ENCODE measurements at regions not wholly inside any gene's neighbourhood (a gene's known extent, or its start where the extent isn't known, plus 50 kb on each side); places are given as distances from the start of the nearest gene placed in this dataset.
"Not testable (repeated sequence)": the region's sequence is repeated elsewhere in the genome, so short reads cannot be mapped to it uniquely, and the experiment has no call there.

- DNase-seq: not testable (repeated sequence)
Observed at GRCh38 chr14:106722813-106723687, 1196.7 kb downstream of the TMEM121 start.

GRCh38 chr14:106727962-106728361 lies 1201.6 kb downstream of the TMEM121 start:
- not testable (repeated sequence) for DNase-seq

- no peak for DNase-seq
Observed at GRCh38 chr14:106728611-106729010, 1202.2 kb downstream of the TMEM121 start.

- no peak for DNase-seq
Observed at GRCh38 chr14:106729551-106729950, 1203.2 kb downstream of the TMEM121 start.

- DNase-seq: no peak
Observed at GRCh38 chr14:106733771-106734170, 1207.4 kb downstream of the TMEM121 start.

- DNase-seq: no peak
Observed at GRCh38 chr14:106737021-106737420, 1210.6 kb downstream of the TMEM121 start.

GRCh38 chr14:106738075-106738474 lies 1211.7 kb downstream of the TMEM121 start:
- DNase-seq: no peak

GRCh38 chr14:106738598-106739258 lies 1212.3 kb downstream of the TMEM121 start:
- DNase-seq: not testable (repeated sequence)

GRCh38 chr14:106741086-106741827 lies 1214.9 kb downstream of the TMEM121 start:
- not testable (repeated sequence) for DNase-seq

GRCh38 chr14:106745016-106745767 lies 1218.8 kb downstream of the TMEM121 start:
- DNase-seq: not testable (repeated sequence)

GRCh38 chr14:106750089-106750488 lies 1223.7 kb downstream of the TMEM121 start:
- not testable (repeated sequence) for DNase-seq

- DNase-seq: not testable (repeated sequence)
Observed at GRCh38 chr14:106753751-106754150, 1227.4 kb downstream of the TMEM121 start.

GRCh38 chr14:106757444-106757843 lies 1231.1 kb downstream of the TMEM121 start:
- not testable (repeated sequence) for DNase-seq

- not testable (repeated sequence) for DNase-seq
Observed at GRCh38 chr14:106761886-106762816, 1235.8 kb downstream of the TMEM121 start.

- DNase-seq: not testable (repeated sequence)
Observed at GRCh38 chr14:106764968-106765369, 1238.6 kb downstream of the TMEM121 start.

- no peak for DNase-seq
Observed at GRCh38 chr14:106766145-106766544, 1239.8 kb downstream of the TMEM121 start.

- DNase-seq: not testable (repeated sequence)
Observed at GRCh38 chr14:106766551-106767277, 1240.3 kb downstream of the TMEM121 start.

- not testable (repeated sequence) for DNase-seq
Observed at GRCh38 chr14:106768230-106768629, 1241.8 kb downstream of the TMEM121 start.

GRCh38 chr14:106768972-106769700 lies 1242.8 kb downstream of the TMEM121 start:
- DNase-seq: not testable (repeated sequence)

Data from NCI-H510A treated with DMSO at 0.1 percent for 48 hours (cell line).